OCI-LY1 (cell line): ENCODE measurements at regions not wholly inside any gene's neighbourhood (a gene's known extent, or its start where the extent isn't known, plus 50 kb on each side); places are given as distances from the start of the nearest gene placed in this dataset.

Experiments used
- EZH2 ChIP-seq: fragments of 200-600 bp; sonication (generic), shearing (Covaris generic); IDR thresholded peaks from 2 replicates; pipeline ENCODE4 v1.8.0; 2017; ENCODE audit warnings: borderline replicate concordance, mixed run types, mild to moderate bottlenecking, antibody characterized with exemption, low read length, moderate library complexity, mixed read lengths
- TF ChIP-seq, protein P1 (sequence below): fragments of 200-600 bp; sonication (generic), shearing (Covaris generic); IDR thresholded peaks from 2 replicates; pipeline ENCODE4 v1.5.1; 2017; ENCODE audit warnings: mild to moderate bottlenecking, antibody characterized with exemption, low read length, moderate library complexity, mixed read lengths

DNA sequence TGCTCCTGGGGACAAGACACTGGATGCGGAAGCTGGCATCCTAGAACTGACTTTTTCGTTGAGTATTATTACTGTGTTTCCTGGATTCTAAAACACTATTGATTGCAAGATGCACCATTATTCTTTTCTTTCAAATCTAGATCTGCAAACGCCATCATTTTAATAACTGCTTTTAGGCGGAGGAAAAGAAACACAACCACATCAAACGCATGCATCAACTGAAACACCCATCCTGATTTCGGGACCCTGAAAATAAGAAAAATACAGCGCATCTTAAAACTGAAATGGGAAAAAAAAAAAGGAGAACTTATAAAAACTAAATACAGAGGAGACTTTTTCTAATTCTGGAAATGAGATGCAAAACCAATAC, 103.7 kb upstream of the MAX start:
- TF ChIP-seq, protein P1, sequence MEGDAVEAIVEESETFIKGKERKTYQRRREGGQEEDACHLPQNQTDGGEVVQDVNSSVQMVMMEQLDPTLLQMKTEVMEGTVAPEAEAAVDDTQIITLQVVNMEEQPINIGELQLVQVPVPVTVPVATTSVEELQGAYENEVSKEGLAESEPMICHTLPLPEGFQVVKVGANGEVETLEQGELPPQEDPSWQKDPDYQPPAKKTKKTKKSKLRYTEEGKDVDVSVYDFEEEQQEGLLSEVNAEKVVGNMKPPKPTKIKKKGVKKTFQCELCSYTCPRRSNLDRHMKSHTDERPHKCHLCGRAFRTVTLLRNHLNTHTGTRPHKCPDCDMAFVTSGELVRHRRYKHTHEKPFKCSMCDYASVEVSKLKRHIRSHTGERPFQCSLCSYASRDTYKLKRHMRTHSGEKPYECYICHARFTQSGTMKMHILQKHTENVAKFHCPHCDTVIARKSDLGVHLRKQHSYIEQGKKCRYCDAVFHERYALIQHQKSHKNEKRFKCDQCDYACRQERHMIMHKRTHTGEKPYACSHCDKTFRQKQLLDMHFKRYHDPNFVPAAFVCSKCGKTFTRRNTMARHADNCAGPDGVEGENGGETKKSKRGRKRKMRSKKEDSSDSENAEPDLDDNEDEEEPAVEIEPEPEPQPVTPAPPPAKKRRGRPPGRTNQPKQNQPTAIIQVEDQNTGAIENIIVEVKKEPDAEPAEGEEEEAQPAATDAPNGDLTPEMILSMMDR, result no peak
- no peak for TF ChIP-seq EZH2
